Sigmoid colon (tissue), 4 donors: ENCODE measurements at regions not wholly inside any gene's neighbourhood (a gene's known extent, or its start where the extent isn't known, plus 50 kb on each side); places are given as distances from the start of the nearest gene placed in this dataset.

Source experiments
- EP300 ChIP-seq, 4 donors: sonication (generic); formaldehyde crosslinking; IDR thresholded peaks; one replicate each; pipeline ENCODE4 v1.6.1; 2017; ENCODE audit warnings: antibody characterized with exemption in 4 of 4
- POLR2A ChIP-seq, 2 donors: fragments of 450-650 bp; IDR thresholded peaks; one replicate each; pipeline ENCODE4 v1.6.1; 2016; ENCODE audit warnings: antibody characterized with exemption in 2 of 2, mild to moderate bottlenecking in 2 of 2, moderate library complexity in 2 of 2
- POLR2AphosphoS5 ChIP-seq, 4 donors: sonication (generic); formaldehyde crosslinking; IDR thresholded peaks; one replicate each; pipeline ENCODE4 v1.6.1; 2017; ENCODE audit warnings: antibody characterized with exemption in 4 of 4
- TF ChIP-seq, protein P1 (sequence below), 4 experiments: fragments of 450-650 bp in 3 of 4; fragments of 200-600 bp in 1 of 4; IDR thresholded peaks; one replicate each; pipeline ENCODE4 v1.5.1; 2016 to 2019; ENCODE audit warnings: antibody characterized with exemption in 4 of 4, mild to moderate bottlenecking in 3 of 4, moderate library complexity in 2 of 4

DNA sequence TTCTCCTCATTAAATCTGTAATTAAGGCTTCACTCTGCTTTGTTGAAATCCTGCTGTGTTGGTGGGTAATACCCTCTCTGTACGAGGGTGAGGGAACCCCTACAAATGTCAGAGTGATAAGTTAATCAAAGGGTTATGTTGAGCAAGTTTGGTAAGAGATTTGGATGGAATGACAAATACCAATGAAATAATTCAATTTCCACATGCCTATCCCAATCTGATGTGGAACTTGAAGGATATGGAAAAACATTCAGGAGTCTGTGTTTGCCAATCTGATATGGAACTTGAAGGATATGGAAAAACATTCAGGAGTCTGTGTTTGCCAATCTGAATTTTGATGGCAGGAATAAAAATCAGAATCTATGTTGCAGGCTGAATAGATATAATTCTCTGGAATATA lies 910.2 kb downstream of the TUSC7 start:
- no peak for TF ChIP-seq POLR2AphosphoS5 (IDR thresholded peaks at IDR 0.05)
- TF ChIP-seq, protein P1, sequence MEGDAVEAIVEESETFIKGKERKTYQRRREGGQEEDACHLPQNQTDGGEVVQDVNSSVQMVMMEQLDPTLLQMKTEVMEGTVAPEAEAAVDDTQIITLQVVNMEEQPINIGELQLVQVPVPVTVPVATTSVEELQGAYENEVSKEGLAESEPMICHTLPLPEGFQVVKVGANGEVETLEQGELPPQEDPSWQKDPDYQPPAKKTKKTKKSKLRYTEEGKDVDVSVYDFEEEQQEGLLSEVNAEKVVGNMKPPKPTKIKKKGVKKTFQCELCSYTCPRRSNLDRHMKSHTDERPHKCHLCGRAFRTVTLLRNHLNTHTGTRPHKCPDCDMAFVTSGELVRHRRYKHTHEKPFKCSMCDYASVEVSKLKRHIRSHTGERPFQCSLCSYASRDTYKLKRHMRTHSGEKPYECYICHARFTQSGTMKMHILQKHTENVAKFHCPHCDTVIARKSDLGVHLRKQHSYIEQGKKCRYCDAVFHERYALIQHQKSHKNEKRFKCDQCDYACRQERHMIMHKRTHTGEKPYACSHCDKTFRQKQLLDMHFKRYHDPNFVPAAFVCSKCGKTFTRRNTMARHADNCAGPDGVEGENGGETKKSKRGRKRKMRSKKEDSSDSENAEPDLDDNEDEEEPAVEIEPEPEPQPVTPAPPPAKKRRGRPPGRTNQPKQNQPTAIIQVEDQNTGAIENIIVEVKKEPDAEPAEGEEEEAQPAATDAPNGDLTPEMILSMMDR (IDR thresholded peaks at IDR 0.05), result no peak
- no peak for TF ChIP-seq POLR2A (IDR thresholded peaks at IDR 0.05)
- no peak for TF ChIP-seq EP300 (IDR thresholded peaks at IDR 0.05)
